CD4-positive, alpha-beta T cell treated with Interleukin-4 for 1 hour (primary cell): ENCODE measurements at regions not wholly inside any gene's neighbourhood (a gene's known extent, or its start where the extent isn't known, plus 50 kb on each side); places are given as distances from the start of the nearest gene placed in this dataset.

Experiments used
- DNase-seq, 2 donors: peaks; one replicate each; pipeline ENCODE4 v3.0.0-alpha.2; 2020 to 2022

- DNase-seq, result no peak
Observed at GRCh38 chr14:99040711-99041110, 231.3 kb downstream of the BCL11B start.

- no peak for DNase-seq
Observed at GRCh38 chr14:99041141-99041819, 230.7 kb downstream of the BCL11B start.

GRCh38 chr14:99041820-99042174 lies 230.2 kb downstream of the BCL11B start:
- DNase-seq, result no peak

GRCh38 chr14:99042381-99043266 lies 229.4 kb downstream of the BCL11B start:
- no peak for DNase-seq

- no peak for DNase-seq
Observed at GRCh38 chr14:99043267-99043615, 228.8 kb downstream of the BCL11B start.

GRCh38 chr14:99043756-99044155 lies 228.2 kb downstream of the BCL11B start:
- no peak for DNase-seq

GRCh38 chr14:99047441-99048031 lies 224.5 kb downstream of the BCL11B start:
- DNase-seq, result no peak

GRCh38 chr14:99050309-99050708 lies 221.7 kb downstream of the BCL11B start:
- DNase-seq, result no peak

GRCh38 chr14:99052467-99052866 lies 219.5 kb downstream of the BCL11B start:
- DNase-seq, result no peak

GRCh38 chr14:99055019-99055418 lies 217.0 kb downstream of the BCL11B start:
- DNase-seq, result no peak

- DNase-seq, result peak; percentile 55 to 59
Observed at GRCh38 chr14:99055816-99056215, 216.2 kb downstream of the BCL11B start.

- DNase-seq, result no peak
Observed at GRCh38 chr14:99057576-99058083, 214.4 kb downstream of the BCL11B start.

- no peak for DNase-seq
Observed at GRCh38 chr14:99058542-99058941, 213.5 kb downstream of the BCL11B start.

GRCh38 chr14:99062216-99062615 lies 209.8 kb downstream of the BCL11B start:
- DNase-seq, result no peak

- DNase-seq, result no peak
Observed at GRCh38 chr14:99062772-99063418, 209.1 kb downstream of the BCL11B start.

GRCh38 chr14:99063620-99064225 lies 208.3 kb downstream of the BCL11B start:
- no peak for DNase-seq

GRCh38 chr14:99064262-99064954 lies 207.6 kb downstream of the BCL11B start:
- DNase-seq, result no peak

GRCh38 chr14:99065551-99065950 lies 206.4 kb downstream of the BCL11B start:
- DNase-seq, result no peak

- no peak for DNase-seq
Observed at GRCh38 chr14:99066378-99066777, 205.6 kb downstream of the BCL11B start.

- no peak for DNase-seq
Observed at GRCh38 chr14:99067141-99067920, 204.7 kb downstream of the BCL11B start.

- no peak for DNase-seq
Observed at GRCh38 chr14:99067927-99068326, 204.1 kb downstream of the BCL11B start.
